GM11168 (cell line): ENCODE measurements at regions not wholly inside any gene's neighbourhood (a gene's known extent, or its start where the extent isn't known, plus 50 kb on each side); places are given as distances from the start of the nearest gene placed in this dataset.

Source experiments
- in situ Hi-C: fragments of 300-500 bp; cut with MboI; formaldehyde crosslinking; loops from one replicate; pipeline ENCODE4 v1.12.0; 2022; ENCODE audit warnings: low sequenced_read_pairs; ENCODE audit not compliant: unreplicated experiment

GRCh38 chr4:4673070-4673469 is 131.2 kb upstream of the STX18 start:
- in situ Hi-C loops: no loop called here

GRCh38 chr4:4672402-4672801 is 130.6 kb upstream of the STX18 start:
- in situ Hi-C loops: no loop called here

GRCh38 chr4:4671774-4672349 is 130.0 kb upstream of the STX18 start:
- in situ Hi-C loops: no loop called here

- in situ Hi-C loops: no loop called here
These were observed 129.0 kb upstream of the STX18 start for GRCh38 chr4:4670869-4671268.

GRCh38 chr4:4668355-4669210 is 126.7 kb upstream of the STX18 start:
- in situ Hi-C loops: no loop called here

- in situ Hi-C loops: no loop called here
These were observed 125.8 kb upstream of the STX18 start for GRCh38 chr4:4667622-4668081.

- in situ Hi-C loops: no loop called here
These were observed 125.1 kb upstream of the STX18 start for GRCh38 chr4:4666693-4667621.

- in situ Hi-C loops: no loop called here
These were observed 124.3 kb upstream of the STX18 start for GRCh38 chr4:4666187-4666586.

- in situ Hi-C loops: no loop called here
These were observed 122.4 kb upstream of the STX18 start for GRCh38 chr4:4664234-4664633.

- in situ Hi-C loops: no loop called here
These were observed 121.2 kb upstream of the STX18 start for GRCh38 chr4:4663028-4663427.

GRCh38 chr4:4662230-4662629 is 120.4 kb upstream of the STX18 start:
- in situ Hi-C loops: no loop called here

- in situ Hi-C loops: no loop called here
These were observed 118.2 kb upstream of the STX18 start for GRCh38 chr4:4659871-4660651.

- in situ Hi-C loops: no loop called here
These were observed 116.2 kb upstream of the STX18 start for GRCh38 chr4:4658052-4658451.

- in situ Hi-C loops: no loop called here
These were observed 115.1 kb upstream of the STX18 start for GRCh38 chr4:4656977-4657376.

- in situ Hi-C loops: no loop called here
These were observed 114.1 kb upstream of the STX18 start for GRCh38 chr4:4655901-4656300.

- in situ Hi-C loops: no loop called here
These were observed 113.2 kb upstream of the STX18 start for GRCh38 chr4:4655011-4655410.

- in situ Hi-C loops: no loop called here
These were observed 110.2 kb upstream of the STX18 start for GRCh38 chr4:4651811-4652755.

GRCh38 chr4:4647041-4647440 is 105.2 kb upstream of the STX18 start:
- in situ Hi-C loops: no loop called here

GRCh38 chr4:4645743-4646142 is 103.9 kb upstream of the STX18 start:
- in situ Hi-C loops: no loop called here
